ENCODE measurements at regions not wholly inside any gene's neighbourhood (a gene's known extent, or its start where the extent isn't known, plus 50 kb on each side); places are given as distances from the start of the nearest gene placed in this dataset.
A peak's percentile ranks its signal among the peaks of the same experiment; 100 is the strongest.

DNA sequence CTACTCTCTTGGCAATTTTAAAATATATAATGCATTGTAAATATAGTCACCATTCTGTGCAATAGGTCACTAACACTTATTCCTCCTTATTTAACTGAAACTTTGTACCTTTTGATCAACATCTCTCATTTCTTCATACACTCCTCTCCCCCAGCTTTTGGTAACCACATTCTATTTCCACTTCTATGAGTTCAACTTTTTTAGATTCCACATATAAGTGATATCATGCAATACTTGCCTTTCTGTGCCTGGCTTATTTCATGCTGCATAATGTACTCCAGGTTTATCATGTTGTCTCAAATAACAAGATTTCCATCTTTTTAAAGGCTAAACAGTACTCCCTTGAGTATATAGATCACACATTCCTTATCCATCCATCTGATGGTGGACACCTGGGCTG is 188.8 kb downstream of the NXNL2 start:
- H2AFZ ChIP-seq (replicated peaks; ENCODE audit: low read length, poor library complexity) = no peak overlapping the region
- dilution Hi-C loops (cut with HindIII; ENCODE audit: low sequenced_read_pairs, unreplicated experiment) = no loop called here
- H4K8ac ChIP-seq (ENCODE audit: low read depth in 2 of 2, low read length in 2 of 2) = no peak overlapping the region
- no peak overlapping the region for H2BK20ac ChIP-seq (ENCODE audit: low read depth, low read length)
- no peaks in the 10 kb centered on the region for H3K9me3 ChIP-seq (ENCODE audit: control insufficient read depth, insufficient read depth, low read length)
- H3K9ac ChIP-seq (ENCODE audit: low read depth, low read length) = no peak overlapping the region
- no peak overlapping the region for H3K4ac ChIP-seq (ENCODE audit: low read depth, low read length)
- H3K4me1 ChIP-seq (ENCODE audit: control insufficient read depth, insufficient read depth, low read length) = peaks cover 5% of the 10 kb centered on the region; the same call in 1 of the 2 replicates
- no peak overlapping the region for H3K4me3 ChIP-seq (ENCODE audit: insufficient read depth, low read depth, low read length)
- no peaks in the 10 kb centered on the region for H3K79me1 ChIP-seq (ENCODE audit: low read depth in 1 of 2, low read length in 2 of 2)
- no peak overlapping the region for H3K23ac ChIP-seq (ENCODE audit: low read depth, low read length)
- H2BK5ac ChIP-seq (ENCODE audit: low read depth, low read length, poor library complexity, severe bottlenecking) = no peak overlapping the region
- no peak overlapping the region for H2AK9ac ChIP-seq (replicated peaks; ENCODE audit: low read depth, low read length, poor library complexity)
- H3K27me3 ChIP-seq (ENCODE audit: control insufficient read depth, insufficient read depth, low read length) = 0 out of 2 replicates have a peak, but pooled peaks cover 2% of the 10 kb centered on the region
- ATAC-seq (ENCODE audit: low read depth) = no peak
- 0 out of 2 replicates have a peak, but pooled peaks cover 2% of the 10 kb centered on the region for H3K9me1 ChIP-seq (ENCODE audit: insufficient read depth, low read length)
- H2BK120ac ChIP-seq (ENCODE audit: low read depth, low read length) = no peak overlapping the region
- CTCF ChIA-PET = no interaction called here
- POLR2A ChIA-PET (ENCODE audit: unreplicated experiment) = no interaction called here
- no peak overlapping the region for H4K5ac ChIP-seq (ENCODE audit: low read depth, low read length)
- no peak overlapping the region for H3K14ac ChIP-seq (replicated peaks; ENCODE audit: low read depth, low read length)
- no peak overlapping the region for H2BK15ac ChIP-seq (ENCODE audit: low read depth, low read length)
- H3K4me2 ChIP-seq (ENCODE audit: low read depth, low read length) = no peak overlapping the region
- no peak overlapping the region for H3K18ac ChIP-seq (ENCODE audit: low read depth, low read length)
- TF ChIP-seq CHD1 (IDR thresholded peaks at IDR 0.05; ENCODE audit: low read depth, low read length) = no peak
- no peak for TF ChIP-seq POLR2A (IDR thresholded peaks at IDR 0.05; ENCODE audit: low read depth, low read length)
- TF ChIP-seq RAD21 (IDR thresholded peaks at IDR 0.05; ENCODE audit: low read length) = no peak
- no peaks in the 10 kb centered on the region for H3K36me3 ChIP-seq (ENCODE audit: control insufficient read depth, insufficient read depth, low read length)
- no peak for DNase-seq
- 0 out of 2 replicates have a peak overlapping the region, but pooled peaks have one; percentile 55 for H2AK5ac ChIP-seq (ENCODE audit: low read depth, low read length)
- BruUV-seq (replicated peaks) = no TSS peak
- intact Hi-C loops (cut with micrococcal nuclease) = loop anchor here (2.0 to 5.0 kb wide), 2 partner anchors 131 to 271 kb away; no protein-coding TSS in a partner anchor
- H3K56ac ChIP-seq (ENCODE audit: extremely low read depth, insufficient read depth, low read length) = no peak overlapping the region
- no peak overlapping the region for H3K27ac ChIP-seq (ENCODE audit: insufficient read depth, low read length)
- no peak overlapping the region for H4K91ac ChIP-seq (ENCODE audit: insufficient read depth, low read depth, low read length)
- H4K20me1 ChIP-seq (ENCODE audit: insufficient read depth, low read length) = no peaks in the 10 kb centered on the region
- in situ Hi-C loops (cut with MboI; ENCODE audit: low sequenced_read_pairs) = no loop called here

Data from IMR-90 (cell line).